ENCODE measurements at regions not wholly inside any gene's neighbourhood (a gene's known extent, or its start where the extent isn't known, plus 50 kb on each side); places are given as distances from the start of the nearest gene placed in this dataset.
"Not testable (repeated sequence)": the region's sequence is repeated elsewhere in the genome, so short reads cannot be mapped to it uniquely, and the experiment has no call there.

- no peak for DNase-seq
Observed at GRCh38 chr7:10346032-10346431, 627.6 kb upstream of the PHF14 start.

- DNase-seq: no peak
Observed at GRCh38 chr7:10355816-10356215, 617.9 kb upstream of the PHF14 start.

GRCh38 chr7:10360050-10360449, 613.6 kb upstream of the PHF14 start:
- DNase-seq: no peak

GRCh38 chr7:10401793-10402192, 571.9 kb upstream of the PHF14 start:
- no peak for DNase-seq

- DNase-seq: peak; percentile 37
Observed at GRCh38 chr7:10412422-10413019, 561.2 kb upstream of the PHF14 start.

GRCh38 chr7:10418985-10419384, 554.7 kb upstream of the PHF14 start:
- DNase-seq: no peak

GRCh38 chr7:10429031-10429430, 544.6 kb upstream of the PHF14 start:
- no peak for DNase-seq

- DNase-seq: no peak
Observed at GRCh38 chr7:10429511-10429910, 544.2 kb upstream of the PHF14 start.

GRCh38 chr7:10436302-10436701, 537.4 kb upstream of the PHF14 start:
- no peak for DNase-seq

- no peak for DNase-seq
Observed at GRCh38 chr7:10439027-10439426, 534.6 kb upstream of the PHF14 start.

GRCh38 chr7:10455936-10456335, 517.7 kb upstream of the PHF14 start:
- no peak for DNase-seq

- DNase-seq: no peak
Observed at GRCh38 chr7:10460474-10460873, 513.2 kb upstream of the PHF14 start.

GRCh38 chr7:10463701-10464100, 510.0 kb upstream of the PHF14 start:
- DNase-seq: no peak

- DNase-seq: not testable (repeated sequence)
Observed at GRCh38 chr7:10465536-10465935, 508.1 kb upstream of the PHF14 start.

GRCh38 chr7:10468908-10469307, 504.8 kb upstream of the PHF14 start:
- no peak for DNase-seq

- DNase-seq: no peak
Observed at GRCh38 chr7:10469476-10469875, 504.2 kb upstream of the PHF14 start.

- DNase-seq: no peak
Observed at GRCh38 chr7:10471280-10472058, 502.2 kb upstream of the PHF14 start.

GRCh38 chr7:10472115-10472514, 501.6 kb upstream of the PHF14 start:
- no peak for DNase-seq

GRCh38 chr7:10473569-10473968, 500.1 kb upstream of the PHF14 start:
- DNase-seq: no peak

GRCh38 chr7:10474048-10474447, 499.6 kb upstream of the PHF14 start:
- DNase-seq: no peak

- DNase-seq: no peak
Observed at GRCh38 chr7:10475940-10476641, 497.6 kb upstream of the PHF14 start.

GRCh38 chr7:10476642-10477041, 497.0 kb upstream of the PHF14 start:
- DNase-seq: no peak

GRCh38 chr7:10483671-10484070, 490.0 kb upstream of the PHF14 start:
- no peak for DNase-seq

- no peak for DNase-seq
Observed at GRCh38 chr7:10484767-10485166, 488.9 kb upstream of the PHF14 start.
